WI38 (cell line): ENCODE measurements at regions not wholly inside any gene's neighbourhood (a gene's known extent, or its start where the extent isn't known, plus 50 kb on each side); places are given as distances from the start of the nearest gene placed in this dataset.

Experiments
- H3K4me3 ChIP-seq: 2 replicates; pipeline ENCODE4 v1.5.1; 2011; ENCODE audit warnings: low read depth, mild to moderate bottlenecking, control low read depth, low read length
- CTCF ChIP-seq: IDR thresholded peaks from 2 replicates; pipeline ENCODE4 v1.5.1; 2012; ENCODE audit warnings: low read depth, mild to moderate bottlenecking, control low read depth, low read length

- TF ChIP-seq CTCF, result no peak
- no peak overlapping the region for H3K4me3 ChIP-seq
Observed at GRCh38 chr3:77772459-77772858, 732.6 kb downstream of the ROBO2 start.

- no peak overlapping the region for H3K4me3 ChIP-seq
- no peak for TF ChIP-seq CTCF
Observed at GRCh38 chr3:77773084-77773483, 733.2 kb downstream of the ROBO2 start.

- H3K4me3 ChIP-seq, result no peak overlapping the region
- TF ChIP-seq CTCF, result no peak
Observed at GRCh38 chr3:77780278-77780996, 740.5 kb downstream of the ROBO2 start.

- H3K4me3 ChIP-seq, result no peak overlapping the region
- TF ChIP-seq CTCF, result no peak
Observed at GRCh38 chr3:77786216-77786615, 746.3 kb downstream of the ROBO2 start.

GRCh38 chr3:77795013-77795412, 755.1 kb downstream of the ROBO2 start:
- no peak overlapping the region for H3K4me3 ChIP-seq
- no peak for TF ChIP-seq CTCF

GRCh38 chr3:77799278-77799677, 759.4 kb downstream of the ROBO2 start:
- TF ChIP-seq CTCF, result no peak
- H3K4me3 ChIP-seq, result no peak overlapping the region

GRCh38 chr3:77800893-77801292, 761.0 kb downstream of the ROBO2 start:
- H3K4me3 ChIP-seq, result no peak overlapping the region
- no peak for TF ChIP-seq CTCF
